DMS79 treated with DMSO at 0.1 percent for 48 hours (cell line): ENCODE measurements at regions not wholly inside any gene's neighbourhood (a gene's known extent, or its start where the extent isn't known, plus 50 kb on each side); places are given as distances from the start of the nearest gene placed in this dataset.

Experiments
- DNase-seq: peaks from one replicate; lab custom pipeline; 2025; lab: John Stamatoyannopoulos, UW

GRCh38 chr14:44297437-44297836 is 209.6 kb downstream of the FSCB start:
- DNase-seq, result no peak

GRCh38 chr14:44291366-44291915 is 215.6 kb downstream of the FSCB start:
- no peak for DNase-seq

- no peak for DNase-seq
Observed at GRCh38 chr14:44287858-44288257, 219.2 kb downstream of the FSCB start.

GRCh38 chr14:44286201-44286600 is 220.9 kb downstream of the FSCB start:
- no peak for DNase-seq

GRCh38 chr14:44283836-44284235 is 223.2 kb downstream of the FSCB start:
- no peak for DNase-seq

- no peak for DNase-seq
Observed at GRCh38 chr14:44279357-44279756, 227.7 kb downstream of the FSCB start.

- DNase-seq, result no peak
Observed at GRCh38 chr14:44271637-44272036, 235.4 kb downstream of the FSCB start.

GRCh38 chr14:44271006-44271405 is 236.1 kb downstream of the FSCB start:
- no peak for DNase-seq

- DNase-seq, result no peak
Observed at GRCh38 chr14:44265246-44265645, 241.8 kb downstream of the FSCB start.

GRCh38 chr14:44215660-44216059 is 291.4 kb downstream of the FSCB start:
- no peak for DNase-seq

GRCh38 chr14:44211718-44212117 is 295.4 kb downstream of the FSCB start:
- DNase-seq, result no peak

- DNase-seq, result no peak
Observed at GRCh38 chr14:44204061-44204835, 302.8 kb downstream of the FSCB start.

GRCh38 chr14:44180975-44181374 is 326.1 kb downstream of the FSCB start:
- no peak for DNase-seq

GRCh38 chr14:44170556-44170955 is 336.5 kb downstream of the FSCB start:
- DNase-seq, result no peak

- DNase-seq, result no peak
Observed at GRCh38 chr14:44170101-44170500, 337.0 kb downstream of the FSCB start.

GRCh38 chr14:44168566-44168965 is 338.5 kb downstream of the FSCB start:
- no peak for DNase-seq

- no peak for DNase-seq
Observed at GRCh38 chr14:44166611-44167010, 340.5 kb downstream of the FSCB start.

GRCh38 chr14:44165936-44166335 is 341.1 kb downstream of the FSCB start:
- DNase-seq, result no peak

- DNase-seq, result no peak
Observed at GRCh38 chr14:44165286-44165685, 341.8 kb downstream of the FSCB start.

- no peak for DNase-seq
Observed at GRCh38 chr14:44163946-44164345, 343.1 kb downstream of the FSCB start.

- DNase-seq, result no peak
Observed at GRCh38 chr14:44162197-44162596, 344.9 kb downstream of the FSCB start.

GRCh38 chr14:44154874-44155273 is 352.2 kb downstream of the FSCB start:
- DNase-seq, result no peak

- DNase-seq, result no peak
Observed at GRCh38 chr14:44154446-44154845, 352.6 kb downstream of the FSCB start.
